Body of pancreas (tissue), 4 donors: ENCODE measurements at regions not wholly inside any gene's neighbourhood (a gene's known extent, or its start where the extent isn't known, plus 50 kb on each side); places are given as distances from the start of the nearest gene placed in this dataset.

Source experiments
- POLR2A ChIP-seq, 3 donors: fragments of 450-650 bp; IDR thresholded peaks; one replicate each; pipeline ENCODE4 v1.6.1; 2016; ENCODE audit warnings: antibody characterized with exemption in 3 of 3, mild to moderate bottlenecking in 2 of 3
- TF ChIP-seq, protein P1 (sequence below), 7 experiments: fragments of 450-650 bp in 4 of 7; fragments of 200-600 bp in 3 of 7; sonication (generic) in 3 of 7; IDR thresholded peaks; one replicate each; pipeline ENCODE4 v1.5.1; 2016 to 2019; ENCODE audit warnings: antibody characterized with exemption in 7 of 7

DNA sequence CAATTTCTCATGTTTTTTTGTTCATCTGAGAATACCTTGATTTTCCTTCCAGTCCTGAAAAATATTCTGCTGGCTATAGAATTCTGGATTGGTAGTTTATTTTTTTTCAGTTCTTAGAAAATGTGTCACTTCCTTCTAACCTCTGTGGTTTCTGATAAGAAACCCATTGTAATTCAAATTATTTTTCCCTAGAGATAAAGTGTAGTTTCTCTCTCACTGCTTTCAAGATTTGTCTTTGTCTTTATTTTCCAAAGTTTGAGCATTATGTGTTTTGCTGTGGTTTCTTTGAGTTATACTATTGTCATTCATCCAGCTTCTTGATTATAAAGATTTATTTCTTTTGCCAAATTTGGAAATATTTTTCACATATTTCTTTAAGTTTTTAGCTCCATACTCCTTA is 324.0 kb upstream of the SPRY2 start:
- TF ChIP-seq, protein P1, sequence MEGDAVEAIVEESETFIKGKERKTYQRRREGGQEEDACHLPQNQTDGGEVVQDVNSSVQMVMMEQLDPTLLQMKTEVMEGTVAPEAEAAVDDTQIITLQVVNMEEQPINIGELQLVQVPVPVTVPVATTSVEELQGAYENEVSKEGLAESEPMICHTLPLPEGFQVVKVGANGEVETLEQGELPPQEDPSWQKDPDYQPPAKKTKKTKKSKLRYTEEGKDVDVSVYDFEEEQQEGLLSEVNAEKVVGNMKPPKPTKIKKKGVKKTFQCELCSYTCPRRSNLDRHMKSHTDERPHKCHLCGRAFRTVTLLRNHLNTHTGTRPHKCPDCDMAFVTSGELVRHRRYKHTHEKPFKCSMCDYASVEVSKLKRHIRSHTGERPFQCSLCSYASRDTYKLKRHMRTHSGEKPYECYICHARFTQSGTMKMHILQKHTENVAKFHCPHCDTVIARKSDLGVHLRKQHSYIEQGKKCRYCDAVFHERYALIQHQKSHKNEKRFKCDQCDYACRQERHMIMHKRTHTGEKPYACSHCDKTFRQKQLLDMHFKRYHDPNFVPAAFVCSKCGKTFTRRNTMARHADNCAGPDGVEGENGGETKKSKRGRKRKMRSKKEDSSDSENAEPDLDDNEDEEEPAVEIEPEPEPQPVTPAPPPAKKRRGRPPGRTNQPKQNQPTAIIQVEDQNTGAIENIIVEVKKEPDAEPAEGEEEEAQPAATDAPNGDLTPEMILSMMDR (IDR thresholded peaks at IDR 0.05): no peak
- TF ChIP-seq POLR2A (IDR thresholded peaks at IDR 0.05): no peak
